Left lung (tissue), 4 donors: ENCODE measurements at regions not wholly inside any gene's neighbourhood (a gene's known extent, or its start where the extent isn't known, plus 50 kb on each side); places are given as distances from the start of the nearest gene placed in this dataset.

ENCODE experiments used
- ATAC-seq: fragments of 200-7000 bp; cut with Tn5 transposase; one replicate; pipeline ENCODE4 v1.9.1; 2020; ENCODE audit warnings: moderate library complexity
- DNase-seq, 4 donors: peaks; one replicate each; pipeline ENCODE4 v3.0.0-alpha.2; 2013 to 2020
- H3K27ac ChIP-seq, 2 donors: fragments of 200-600 bp; sonication (generic) in 1 of 2; one replicate each; pipeline versions ENCODE4 v1.5.0 to v1.8.0; 2020 to 2021
- H3K27me3 ChIP-seq, 2 donors: fragments of 200-600 bp; sonication (generic) in 1 of 2; one replicate each; pipeline versions ENCODE4 v1.5.0 to v1.8.0; 2020 to 2021
- H3K36me3 ChIP-seq, 2 donors: fragments of 200-600 bp; sonication (generic) in 1 of 2; one replicate each; pipeline versions ENCODE4 v1.5.0 to v1.8.0; 2020 to 2021
- H3K4me1 ChIP-seq, 2 donors: fragments of 200-600 bp; one replicate each; pipeline ENCODE4 v1.8.0; 2021
- H3K4me3 ChIP-seq, 2 donors: fragments of 200-600 bp; sonication (generic) in 1 of 2; one replicate each; pipeline versions ENCODE4 v1.5.0 to v1.8.0; 2020 to 2021; ENCODE audit warnings: mild to moderate bottlenecking in 1 of 2
- H3K9me3 ChIP-seq, 2 donors: fragments of 200-600 bp; sonication (generic) in 1 of 2; one replicate each; pipeline versions ENCODE4 v1.5.0 to v1.8.0; 2020 to 2021
- CTCF ChIP-seq, 2 donors: fragments of 200-600 bp; sonication (generic) in 1 of 2; IDR thresholded peaks; one replicate each; pipeline versions ENCODE4 v1.5.0 to v1.8.0; 2021; ENCODE audit warnings: antibody characterized with exemption in 2 of 2
- intact Hi-C, 2 donors: fragments of 100-400 bp; cut with DNase I; formaldehyde crosslinking; loops; one replicate each; pipeline versions ENCODE4 v1.11.2 to v1.14.2; 2022
- donor health status: DM: no; HTN: yes; CAD: no.
- donor health status: DM: no; HTN: no; CAD: no.

GRCh38 chr12:127143020-127143419 is 1124.0 kb upstream of the TMEM132C start:
- ATAC-seq (no peak), DNase-seq (no peak)
- H3K36me3 ChIP-seq: no peaks in the 10 kb centered on the region
- H3K4me3 ChIP-seq: no peak overlapping the region
- H3K9me3 ChIP-seq: peaks cover 0 to 4% of the 10 kb centered on the region in 2 donors
- no peak for TF ChIP-seq CTCF (IDR thresholded peaks at IDR 0.05)
- H3K27ac ChIP-seq: no peak overlapping the region
- H3K4me1 ChIP-seq: peaks cover 0 to 4% of the 10 kb centered on the region in 2 donors
- intact Hi-C loops: no loop called here
- peaks cover 0 to 12% of the 10 kb centered on the region in 2 donors for H3K27me3 ChIP-seq

- intact Hi-C loops: no loop called here
- ATAC-seq: no peak
- H3K9me3 ChIP-seq: peaks cover 0 to 4% of the 10 kb centered on the region in 2 donors
Measured at GRCh38 chr12:127144770-127145169, 1122.2 kb upstream of the TMEM132C start.

GRCh38 chr12:127145241-127145928 is 1121.6 kb upstream of the TMEM132C start:
- no peak overlapping the region for H3K27ac ChIP-seq
- peaks cover 0 to 4% of the 10 kb centered on the region in 2 donors for H3K9me3 ChIP-seq
- H3K36me3 ChIP-seq: no peaks in the 10 kb centered on the region
- H3K4me1 ChIP-seq: peaks cover 0 to 4% of the 10 kb centered on the region in 2 donors
- peak overlapping the region; percentile 25 to 48 for H3K4me3 ChIP-seq
- no peak for TF ChIP-seq CTCF (IDR thresholded peaks at IDR 0.05)
- DNase-seq (no peak), ATAC-seq (no peak)
- intact Hi-C loops: no loop called here
- H3K27me3 ChIP-seq: peaks cover 0 to 12% of the 10 kb centered on the region in 2 donors

More at GRCh38 chr12:127144770-127145169, 1122.2 kb upstream of the TMEM132C start:
- no peaks in the 10 kb centered on the region for H3K36me3 ChIP-seq
- DNase-seq: no peak
- peaks cover 0 to 12% of the 10 kb centered on the region in 2 donors for H3K27me3 ChIP-seq
- no peak for TF ChIP-seq CTCF (IDR thresholded peaks at IDR 0.05)
- H3K27ac ChIP-seq: no peak overlapping the region
- no peak overlapping the region for H3K4me3 ChIP-seq
- peaks cover 0 to 4% of the 10 kb centered on the region in 2 donors for H3K4me1 ChIP-seq

- H3K27ac ChIP-seq: no peak overlapping the region
- DNase-seq (peak; percentile 58 to 87 (median 76)), ATAC-seq (peak; percentile 98)
- peak overlapping the region; percentile 25 to 48 for H3K4me3 ChIP-seq
- peaks cover 0 to 12% of the 10 kb centered on the region in 2 donors for H3K27me3 ChIP-seq
- peaks cover 0 to under 1% of the 10 kb centered on the region in 2 donors for H3K9me3 ChIP-seq
- intact Hi-C loops: no loop called here
- peaks cover 0 to 4% of the 10 kb centered on the region in 2 donors for H3K4me1 ChIP-seq
- no peaks in the 10 kb centered on the region for H3K36me3 ChIP-seq
- no peak for TF ChIP-seq CTCF (IDR thresholded peaks at IDR 0.05)
Measured at GRCh38 chr12:127145929-127146789, 1120.8 kb upstream of the TMEM132C start.
